Pancreas (tissue), 10 donors: ENCODE measurements at regions not wholly inside any gene's neighbourhood (a gene's known extent, or its start where the extent isn't known, plus 50 kb on each side); places are given as distances from the start of the nearest gene placed in this dataset.

Experiments
- ATAC-seq, 4 donors: fragments of 200-7000 bp; cut with Tn5 transposase; one replicate each; pipeline versions ENCODE4 v1.8.0 to v1.9.1; 2020; ENCODE audit warnings: mild to moderate bottlenecking in 4 of 4, moderate library complexity in 4 of 4
- DNase-seq, 6 donors: peaks; one replicate each; pipeline ENCODE4 v3.0.0-alpha.2; 2020
- FAIRE-seq: peaks from 2 replicates; lab custom pipeline; 2012; peaks lifted over from hg19 to GRCh38; lab: Jason Lieb, UNC
- H3K27ac ChIP-seq, 4 donors: fragments of 200-600 bp; sonication (generic); 1 replicate in 3 of 4; 2 replicates in 1 of 4; pipeline versions ENCODE4 v1.5.0 to v1.8.0; 2020
- H3K27me3 ChIP-seq, 4 donors: fragments of 200-600 bp; one replicate each; pipeline ENCODE4 v1.8.0; 2021
- H3K36me3 ChIP-seq, 3 donors: fragments of 200-600 bp; sonication (generic) in 1 of 3; one replicate each; pipeline versions ENCODE4 v1.5.0 to v1.8.0; 2020 to 2021
- H3K4me1 ChIP-seq, 3 donors: fragments of 200-600 bp; one replicate each; pipeline ENCODE4 v1.8.0; 2021
- H3K4me3 ChIP-seq, 4 donors: fragments of 200-600 bp; sonication (generic) in 2 of 4; one replicate each; pipeline versions ENCODE4 v1.5.0 to v1.8.0; 2020 to 2021
- H3K9me3 ChIP-seq, 4 donors: fragments of 200-600 bp; one replicate each; pipeline ENCODE4 v1.8.0; 2021
- WGBS, 2 donors: extraction: QIAGEN DNeasy Blood & Tissue Kit; methylation state at CpG; one replicate each; pipeline ENCODE4 v1.1.7; 2013; 5-methylcytosine and 5-hydroxymethylcytosine counted together
- intact Hi-C, 3 donors: fragments of 100-400 bp; cut with DNase I; formaldehyde crosslinking; loops; one replicate each; pipeline versions ENCODE4 v1.11.1 to v1.14.2; 2022
- TF ChIP-seq, protein P1 (sequence below), 4 donors: fragments of 200-600 bp; sonication (generic) in 3 of 4; IDR thresholded peaks; one replicate each; pipeline versions ENCODE4 v1.5.0 to v1.8.0; 2021; ENCODE audit warnings: antibody characterized with exemption in 4 of 4
- donor health status: healthy with polysubstance abuse.
- donor health status: DM: no; HTN: no; CAD: no; lungs with moderate emphysema.
- donor health status: DM: no; HTN: no; CAD: no.
- donor health status: control.
- donor health status: control.
- donor health status: Bipolar disorder and iron deficiency.
- donor health status: DM: yes; HTN: yes; CAD: no.
- donor health status: DM: no; HTN: no; CAD: no.
- donor health status: DM: no; HTN: no; CAD: no.
- donor health status: DM: yes; HTN: yes; CAD: no.

DNA sequence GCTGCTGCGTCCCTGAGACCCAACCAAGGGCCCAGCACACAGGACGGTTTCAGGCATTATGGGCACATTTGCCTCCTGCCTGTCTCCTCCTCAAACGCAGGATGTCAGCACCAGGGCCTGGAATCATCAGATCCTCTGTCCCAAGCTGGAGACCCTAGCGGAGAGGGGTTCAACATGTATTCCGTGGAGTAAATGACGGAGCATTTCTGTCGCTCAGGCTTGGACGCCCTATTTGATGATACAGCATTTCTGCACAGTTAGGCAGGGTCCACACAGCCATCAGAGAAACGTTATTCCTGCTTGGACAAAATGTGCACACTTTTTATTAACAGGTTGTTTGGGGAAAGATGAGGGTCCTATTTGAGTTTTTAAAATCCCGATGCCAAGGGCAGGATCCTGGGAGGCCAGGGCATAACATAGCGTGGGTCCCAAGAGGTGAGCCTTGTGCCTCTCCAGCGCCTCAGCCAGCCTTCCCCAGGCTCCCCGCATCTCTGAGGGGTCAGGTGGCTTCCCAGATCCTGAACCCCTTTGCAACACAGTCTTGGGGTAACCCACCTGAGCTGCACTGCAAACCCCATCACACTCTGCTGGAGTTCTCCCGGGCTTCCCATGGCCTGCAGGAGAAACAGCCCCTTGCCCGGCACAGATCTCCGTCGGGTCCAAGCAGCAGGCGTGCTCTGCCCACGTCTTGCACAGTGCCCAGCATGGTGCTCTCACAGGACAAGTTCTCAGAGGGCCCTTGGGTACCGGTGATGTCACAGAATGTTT, 319.7 kb upstream of the MYT1L start:
- ATAC-seq: no peak
- Histone ChIP-seq H3K36me3 (no peaks in the 10 kb centered on the region), H3K4me1 (no peaks in the 10 kb centered on the region), H3K9me3 (no peaks in the 10 kb centered on the region), H3K4me3 (no peak overlapping the region), H3K27me3 (no peaks in the 10 kb centered on the region), H3K27ac (no peak overlapping the region)
- no peak for FAIRE-seq
- TF ChIP-seq, protein P1, sequence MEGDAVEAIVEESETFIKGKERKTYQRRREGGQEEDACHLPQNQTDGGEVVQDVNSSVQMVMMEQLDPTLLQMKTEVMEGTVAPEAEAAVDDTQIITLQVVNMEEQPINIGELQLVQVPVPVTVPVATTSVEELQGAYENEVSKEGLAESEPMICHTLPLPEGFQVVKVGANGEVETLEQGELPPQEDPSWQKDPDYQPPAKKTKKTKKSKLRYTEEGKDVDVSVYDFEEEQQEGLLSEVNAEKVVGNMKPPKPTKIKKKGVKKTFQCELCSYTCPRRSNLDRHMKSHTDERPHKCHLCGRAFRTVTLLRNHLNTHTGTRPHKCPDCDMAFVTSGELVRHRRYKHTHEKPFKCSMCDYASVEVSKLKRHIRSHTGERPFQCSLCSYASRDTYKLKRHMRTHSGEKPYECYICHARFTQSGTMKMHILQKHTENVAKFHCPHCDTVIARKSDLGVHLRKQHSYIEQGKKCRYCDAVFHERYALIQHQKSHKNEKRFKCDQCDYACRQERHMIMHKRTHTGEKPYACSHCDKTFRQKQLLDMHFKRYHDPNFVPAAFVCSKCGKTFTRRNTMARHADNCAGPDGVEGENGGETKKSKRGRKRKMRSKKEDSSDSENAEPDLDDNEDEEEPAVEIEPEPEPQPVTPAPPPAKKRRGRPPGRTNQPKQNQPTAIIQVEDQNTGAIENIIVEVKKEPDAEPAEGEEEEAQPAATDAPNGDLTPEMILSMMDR (IDR thresholded peaks at IDR 0.05): no peak
- WGBS, 2 donors: 72 to 83% methylated on average over 20 of the region's 20 CpGs
- intact Hi-C loops: no loop called here
- no peak for DNase-seq

DNA sequence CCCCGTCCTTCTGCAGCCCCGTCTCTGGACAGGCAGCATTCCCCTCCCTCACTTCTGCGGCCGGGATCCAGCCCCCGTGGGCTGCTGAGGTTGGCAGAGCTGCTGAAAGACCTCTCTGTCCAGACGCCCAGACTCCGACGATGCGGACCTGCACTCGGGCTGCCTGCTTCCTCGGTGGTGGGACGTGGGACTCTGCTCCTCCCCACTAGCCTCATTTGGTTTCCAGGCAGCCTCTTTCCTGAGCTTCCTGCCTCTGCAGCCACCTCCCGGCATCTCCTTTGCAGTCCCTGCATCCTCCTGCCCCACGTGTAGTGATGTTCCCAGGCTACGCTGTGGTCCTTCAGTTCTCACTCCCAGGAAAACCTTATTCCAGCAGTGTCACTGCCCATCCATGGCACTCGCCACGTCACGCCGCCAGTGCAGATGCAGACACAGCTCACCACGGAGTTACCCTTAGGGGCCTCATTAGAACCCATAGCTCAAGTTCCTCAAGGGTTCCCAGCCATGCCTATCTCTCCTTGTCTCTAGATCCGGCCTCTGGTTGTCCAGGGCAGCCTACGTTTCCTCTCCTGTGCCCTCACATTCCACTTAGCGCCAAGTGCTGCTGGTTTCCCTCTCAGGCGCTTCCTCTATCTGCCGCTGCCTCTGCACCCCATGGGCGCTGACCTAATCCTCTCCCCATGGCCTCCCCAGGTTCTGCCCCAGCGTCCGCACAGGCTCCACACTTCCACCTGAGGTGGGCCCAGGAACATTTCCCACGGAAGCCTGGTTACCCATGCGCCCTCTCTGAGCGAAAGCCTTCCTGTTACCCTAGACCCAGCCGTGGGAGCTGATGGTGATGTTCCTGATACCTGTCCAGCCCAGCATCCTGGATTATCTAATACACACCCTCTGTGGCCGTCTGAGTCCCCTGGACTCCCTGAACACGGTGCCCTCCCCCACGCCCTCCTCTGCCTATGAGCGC, 318.3 kb upstream of the MYT1L start:
- Histone ChIP-seq H3K27me3 (no peaks in the 10 kb centered on the region), H3K36me3 (no peaks in the 10 kb centered on the region), H3K4me1 (no peaks in the 10 kb centered on the region), H3K27ac (no peak overlapping the region), H3K4me3 (no peak overlapping the region), H3K9me3 (no peaks in the 10 kb centered on the region)
- no peak for FAIRE-seq
- DNase-seq: no peak
- TF ChIP-seq, protein P1 (IDR thresholded peaks at IDR 0.05): no peak
- ATAC-seq: no peak
- WGBS, 2 donors: 63 to 69% methylated on average over 36 of the region's 36 CpGs
- intact Hi-C loops: no loop called here

DNA sequence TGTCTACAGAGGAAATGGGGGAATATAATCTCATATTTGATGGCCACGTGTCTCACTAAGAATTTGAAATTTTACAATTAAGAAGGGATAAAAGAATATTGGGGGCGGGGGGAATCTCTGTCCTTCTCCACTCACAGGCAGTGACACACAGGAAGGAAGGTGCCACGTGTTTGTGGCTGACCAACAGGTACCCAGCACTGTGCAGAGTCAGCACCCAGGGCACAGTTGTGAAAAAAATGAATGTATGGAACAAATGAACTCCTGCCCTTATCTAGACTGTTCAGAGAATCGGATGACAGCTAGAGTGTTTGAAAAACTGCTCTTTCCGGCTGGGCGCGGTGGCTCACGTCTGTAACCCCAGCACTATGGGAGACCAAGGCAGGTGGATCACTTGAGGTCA, 317.0 kb upstream of the MYT1L start:
- WGBS, 2 donors: 70 to 80% methylated on average over 8 of the region's 8 CpGs
- intact Hi-C loops: no loop called here
- Histone ChIP-seq H3K9me3 (no peaks in the 10 kb centered on the region), H3K4me3 (no peak overlapping the region), H3K27me3 (no peaks in the 10 kb centered on the region), H3K36me3 (no peaks in the 10 kb centered on the region), H3K4me1 (no peaks in the 10 kb centered on the region), H3K27ac (no peak overlapping the region)
- TF ChIP-seq, protein P1 (IDR thresholded peaks at IDR 0.05): no peak
- DNase-seq (no peak), FAIRE-seq (no peak), ATAC-seq (no peak)

DNA sequence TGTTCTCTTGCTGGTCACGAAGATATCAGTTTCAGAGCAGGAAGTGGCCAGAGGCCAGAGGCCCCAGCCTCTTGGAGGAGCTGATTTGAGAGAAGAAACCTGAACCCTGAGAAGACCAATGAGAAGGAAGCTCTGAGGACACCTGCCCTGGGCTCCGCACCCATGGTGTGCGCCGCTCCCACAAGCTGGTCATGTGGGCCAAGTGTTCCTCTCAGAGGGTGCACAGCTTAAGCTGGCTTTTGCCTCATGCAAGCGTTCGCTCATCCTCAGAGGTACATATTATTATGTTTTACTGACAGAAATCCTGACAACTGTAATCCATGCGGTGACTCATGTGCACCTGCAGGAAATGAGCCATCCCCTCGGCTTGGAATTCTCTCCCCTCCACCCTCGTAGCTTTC, 316.1 kb upstream of the MYT1L start:
- no peak for FAIRE-seq
- 68 to 78% methylated on average over 9 of the region's 9 CpGs for WGBS, 2 donors
- H3K27me3 ChIP-seq: no peaks in the 10 kb centered on the region
- H3K27ac ChIP-seq: no peak overlapping the region
- no peak for DNase-seq
- no peaks in the 10 kb centered on the region for H3K4me1 ChIP-seq
- no peaks in the 10 kb centered on the region for H3K9me3 ChIP-seq
- intact Hi-C loops: no loop called here
- no peak for ATAC-seq
- H3K4me3 ChIP-seq: no peak overlapping the region
- no peaks in the 10 kb centered on the region for H3K36me3 ChIP-seq
- TF ChIP-seq, protein P1 (IDR thresholded peaks at IDR 0.05): no peak
